ENCODE measurements at regions not wholly inside any gene's neighbourhood (a gene's known extent, or its start where the extent isn't known, plus 50 kb on each side); places are given as distances from the start of the nearest gene placed in this dataset.

DNA sequence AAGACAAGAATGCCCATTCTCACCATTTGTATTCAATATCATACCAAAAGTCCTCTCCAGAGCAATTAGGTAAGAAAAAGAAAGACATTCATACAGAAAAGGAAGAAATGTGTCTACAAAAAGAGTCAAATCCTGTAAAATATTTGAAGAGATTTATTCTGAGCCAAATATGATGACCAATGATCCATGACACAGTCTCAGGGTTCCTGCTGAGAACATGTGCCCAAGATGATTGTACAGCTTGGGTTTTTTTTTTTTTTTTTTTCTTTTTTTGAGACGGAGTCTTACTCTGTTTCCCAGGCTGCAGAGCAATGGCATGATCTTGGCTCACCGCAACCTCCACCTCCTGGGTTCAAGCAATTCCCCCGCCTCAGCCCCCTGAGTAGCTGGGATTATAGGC is 296.2 kb downstream of the C12orf75 start:
- TF ChIP-seq, protein P1, sequence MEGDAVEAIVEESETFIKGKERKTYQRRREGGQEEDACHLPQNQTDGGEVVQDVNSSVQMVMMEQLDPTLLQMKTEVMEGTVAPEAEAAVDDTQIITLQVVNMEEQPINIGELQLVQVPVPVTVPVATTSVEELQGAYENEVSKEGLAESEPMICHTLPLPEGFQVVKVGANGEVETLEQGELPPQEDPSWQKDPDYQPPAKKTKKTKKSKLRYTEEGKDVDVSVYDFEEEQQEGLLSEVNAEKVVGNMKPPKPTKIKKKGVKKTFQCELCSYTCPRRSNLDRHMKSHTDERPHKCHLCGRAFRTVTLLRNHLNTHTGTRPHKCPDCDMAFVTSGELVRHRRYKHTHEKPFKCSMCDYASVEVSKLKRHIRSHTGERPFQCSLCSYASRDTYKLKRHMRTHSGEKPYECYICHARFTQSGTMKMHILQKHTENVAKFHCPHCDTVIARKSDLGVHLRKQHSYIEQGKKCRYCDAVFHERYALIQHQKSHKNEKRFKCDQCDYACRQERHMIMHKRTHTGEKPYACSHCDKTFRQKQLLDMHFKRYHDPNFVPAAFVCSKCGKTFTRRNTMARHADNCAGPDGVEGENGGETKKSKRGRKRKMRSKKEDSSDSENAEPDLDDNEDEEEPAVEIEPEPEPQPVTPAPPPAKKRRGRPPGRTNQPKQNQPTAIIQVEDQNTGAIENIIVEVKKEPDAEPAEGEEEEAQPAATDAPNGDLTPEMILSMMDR (IDR thresholded peaks at IDR 0.05) = no peak
- TF ChIP-seq POLR2A (IDR thresholded peaks at IDR 0.05) (no peak), EP300 (IDR thresholded peaks at IDR 0.05) (no peak)

Measured in ovary (tissue), 3 donors.